K562 (cell line): ENCODE measurements at regions not wholly inside any gene's neighbourhood (a gene's known extent, or its start where the extent isn't known, plus 50 kb on each side); places are given as distances from the start of the nearest gene placed in this dataset.

Experiments used
- HDGF ChIP-seq: fragments of 450-650 bp; IDR thresholded peaks from 2 replicates; pipeline ENCODE4 v1.6.1; 2016
- RCOR1 ChIP-seq, 2 experiments: IDR thresholded peaks; 2 replicates each; pipeline ENCODE4 v1.6.1; 2012; ENCODE audit warnings: low read depth in 2 of 2, low read length in 2 of 2, borderline replicate concordance in 1 of 2, improper control_type of control experiment in 1 of 2
- TAF1 ChIP-seq: IDR thresholded peaks from 2 replicates; pipeline ENCODE4 v1.6.1; 2011; ENCODE audit warnings: mild to moderate bottlenecking, low read length, moderate library complexity; ENCODE audit not compliant: insufficient read depth, control insufficient read depth, severe bottlenecking; ENCODE audit errors: extremely low read depth
- TBP ChIP-seq: optimal IDR thresholded peaks from 2 replicates; pipeline ENCODE3; 2011; ENCODE audit warnings: low read depth, low read length, improper control_type of control experiment
- TF ChIP-seq, protein P1 (sequence below), 2 experiments: fragments of 450-650 bp in 1 of 2; sonication (generic) in 1 of 2; formaldehyde crosslinking in 1 of 2; IDR thresholded peaks in 1 of 2; conservative IDR thresholded peaks in 1 of 2; 2 replicates each; pipeline versions ENCODE4 v1.6.1 to v1.8.1; 2016 to 2023; ENCODE audit warnings: mild to moderate bottlenecking in 2 of 2, moderate library complexity in 2 of 2, inconsistent platforms in 1 of 2, missing genetic modification reagents in 1 of 2
- TF ChIP-seq, protein P2 (sequence below), 2 experiments: IDR thresholded peaks in 1 of 2; conservative IDR thresholded peaks in 1 of 2; 2 replicates each; pipeline ENCODE4 v1.6.1; 2016; ENCODE audit warnings: low read depth in 2 of 2, mild to moderate bottlenecking in 1 of 2, missing compliant biosample characterization in 1 of 2, missing genetic modification characterization in 1 of 2, moderate library complexity in 1 of 2
- TF ChIP-seq, protein P3 (sequence below): sonication (generic); formaldehyde crosslinking; IDR thresholded peaks from 2 replicates; pipeline ENCODE4 v1.8.1; 2022; ENCODE audit warnings: missing genetic modification reagents

DNA sequence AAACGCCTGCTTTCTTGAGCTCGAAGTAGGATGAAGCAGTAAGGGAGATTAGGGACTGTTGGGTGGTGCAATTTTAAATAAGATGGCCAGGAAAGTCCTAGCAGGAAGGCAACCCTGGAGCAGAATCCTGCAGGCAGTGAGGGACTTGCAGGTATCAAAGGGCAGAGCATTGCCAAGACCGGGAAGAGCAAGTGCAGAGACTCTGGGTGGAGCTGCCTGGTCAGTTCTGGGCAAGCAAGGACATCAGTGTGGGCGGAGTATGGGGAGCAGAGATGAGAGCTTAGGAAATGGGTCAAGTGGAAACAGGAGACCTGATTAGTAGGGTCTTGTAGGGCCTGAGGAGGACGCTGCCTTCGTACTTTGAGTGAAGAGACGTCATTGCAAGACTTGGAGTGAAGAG lies 64.4 kb upstream of the NCK2 start:
- TF ChIP-seq, protein P1, sequence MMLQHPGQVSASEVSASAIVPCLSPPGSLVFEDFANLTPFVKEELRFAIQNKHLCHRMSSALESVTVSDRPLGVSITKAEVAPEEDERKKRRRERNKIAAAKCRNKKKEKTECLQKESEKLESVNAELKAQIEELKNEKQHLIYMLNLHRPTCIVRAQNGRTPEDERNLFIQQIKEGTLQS (IDR thresholded peaks at IDR 0.05), result no peak
- TF ChIP-seq, protein P1 (CRISPR knock-in tag; conservative IDR thresholded peaks at IDR 0.05), result no peak
- TF ChIP-seq, protein P2, sequence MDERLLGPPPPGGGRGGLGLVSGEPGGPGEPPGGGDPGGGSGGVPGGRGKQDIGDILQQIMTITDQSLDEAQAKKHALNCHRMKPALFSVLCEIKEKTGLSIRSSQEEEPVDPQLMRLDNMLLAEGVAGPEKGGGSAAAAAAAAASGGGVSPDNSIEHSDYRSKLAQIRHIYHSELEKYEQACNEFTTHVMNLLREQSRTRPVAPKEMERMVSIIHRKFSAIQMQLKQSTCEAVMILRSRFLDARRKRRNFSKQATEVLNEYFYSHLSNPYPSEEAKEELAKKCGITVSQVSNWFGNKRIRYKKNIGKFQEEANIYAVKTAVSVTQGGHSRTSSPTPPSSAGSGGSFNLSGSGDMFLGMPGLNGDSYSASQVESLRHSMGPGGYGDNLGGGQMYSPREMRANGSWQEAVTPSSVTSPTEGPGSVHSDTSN (CRISPR knock-in tag; IDR thresholded peaks at IDR 0.05; ENCODE audit: low read depth), result no peak
- TF ChIP-seq, protein P2 (tag; conservative IDR thresholded peaks at IDR 0.05; ENCODE audit: low read depth), result no peak
- TF ChIP-seq RCOR1 (IDR thresholded peaks at IDR 0.05; ENCODE audit: borderline replicate concordance in 1 of 2, low read depth in 2 of 2, low read length in 2 of 2), result no peak
- TF ChIP-seq, protein P3, sequence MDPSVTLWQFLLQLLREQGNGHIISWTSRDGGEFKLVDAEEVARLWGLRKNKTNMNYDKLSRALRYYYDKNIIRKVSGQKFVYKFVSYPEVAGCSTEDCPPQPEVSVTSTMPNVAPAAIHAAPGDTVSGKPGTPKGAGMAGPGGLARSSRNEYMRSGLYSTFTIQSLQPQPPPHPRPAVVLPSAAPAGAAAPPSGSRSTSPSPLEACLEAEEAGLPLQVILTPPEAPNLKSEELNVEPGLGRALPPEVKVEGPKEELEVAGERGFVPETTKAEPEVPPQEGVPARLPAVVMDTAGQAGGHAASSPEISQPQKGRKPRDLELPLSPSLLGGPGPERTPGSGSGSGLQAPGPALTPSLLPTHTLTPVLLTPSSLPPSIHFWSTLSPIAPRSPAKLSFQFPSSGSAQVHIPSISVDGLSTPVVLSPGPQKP (CRISPR knock-in tag), result no peak
- TF ChIP-seq TAF1, result no peak
- no peak for TF ChIP-seq TBP
- no peak for TF ChIP-seq HDGF
